H1 (cell line): ENCODE measurements at regions not wholly inside any gene's neighbourhood (a gene's known extent, or its start where the extent isn't known, plus 50 kb on each side); places are given as distances from the start of the nearest gene placed in this dataset.

Experiments
- SAP30 ChIP-seq: fragments of 300-600 bp; sonication (generic); IDR thresholded peaks from 2 replicates; pipeline ENCODE4 v1.7.1; 2012; ENCODE audit warnings: low read length, moderate library complexity, mild to moderate bottlenecking, inconsistent platforms; ENCODE audit not compliant: insufficient read depth, insufficient replicate concordance
- TF ChIP-seq, protein P1 (sequence below): fragments of 300-600 bp; sonication (generic); IDR thresholded peaks from 2 replicates; pipeline ENCODE4 v1.7.1; 2012; ENCODE audit warnings: low read length, moderate library complexity, mild to moderate bottlenecking, inconsistent platforms; ENCODE audit not compliant: insufficient replicate concordance

DNA sequence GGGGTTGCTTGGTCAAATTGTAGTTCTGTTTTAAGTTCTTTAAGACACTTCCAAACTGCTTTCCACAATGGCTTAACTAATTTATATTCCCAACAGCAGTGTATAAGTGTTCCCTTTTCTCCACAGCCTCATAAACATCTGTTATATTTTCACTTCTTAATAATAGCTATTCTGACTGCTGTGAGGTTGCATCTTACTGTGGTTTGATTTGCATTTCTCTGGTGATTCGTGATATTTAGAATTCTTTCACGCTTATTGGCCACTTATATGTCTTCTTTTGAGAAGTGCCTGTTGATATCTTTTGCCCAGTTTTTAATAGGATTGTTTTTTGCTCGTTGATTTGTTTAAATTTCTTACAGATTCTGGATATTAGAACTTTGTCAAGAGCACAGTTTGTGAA lies 278.6 kb upstream of the ITM2A start (continued):
- TF ChIP-seq, protein P1, sequence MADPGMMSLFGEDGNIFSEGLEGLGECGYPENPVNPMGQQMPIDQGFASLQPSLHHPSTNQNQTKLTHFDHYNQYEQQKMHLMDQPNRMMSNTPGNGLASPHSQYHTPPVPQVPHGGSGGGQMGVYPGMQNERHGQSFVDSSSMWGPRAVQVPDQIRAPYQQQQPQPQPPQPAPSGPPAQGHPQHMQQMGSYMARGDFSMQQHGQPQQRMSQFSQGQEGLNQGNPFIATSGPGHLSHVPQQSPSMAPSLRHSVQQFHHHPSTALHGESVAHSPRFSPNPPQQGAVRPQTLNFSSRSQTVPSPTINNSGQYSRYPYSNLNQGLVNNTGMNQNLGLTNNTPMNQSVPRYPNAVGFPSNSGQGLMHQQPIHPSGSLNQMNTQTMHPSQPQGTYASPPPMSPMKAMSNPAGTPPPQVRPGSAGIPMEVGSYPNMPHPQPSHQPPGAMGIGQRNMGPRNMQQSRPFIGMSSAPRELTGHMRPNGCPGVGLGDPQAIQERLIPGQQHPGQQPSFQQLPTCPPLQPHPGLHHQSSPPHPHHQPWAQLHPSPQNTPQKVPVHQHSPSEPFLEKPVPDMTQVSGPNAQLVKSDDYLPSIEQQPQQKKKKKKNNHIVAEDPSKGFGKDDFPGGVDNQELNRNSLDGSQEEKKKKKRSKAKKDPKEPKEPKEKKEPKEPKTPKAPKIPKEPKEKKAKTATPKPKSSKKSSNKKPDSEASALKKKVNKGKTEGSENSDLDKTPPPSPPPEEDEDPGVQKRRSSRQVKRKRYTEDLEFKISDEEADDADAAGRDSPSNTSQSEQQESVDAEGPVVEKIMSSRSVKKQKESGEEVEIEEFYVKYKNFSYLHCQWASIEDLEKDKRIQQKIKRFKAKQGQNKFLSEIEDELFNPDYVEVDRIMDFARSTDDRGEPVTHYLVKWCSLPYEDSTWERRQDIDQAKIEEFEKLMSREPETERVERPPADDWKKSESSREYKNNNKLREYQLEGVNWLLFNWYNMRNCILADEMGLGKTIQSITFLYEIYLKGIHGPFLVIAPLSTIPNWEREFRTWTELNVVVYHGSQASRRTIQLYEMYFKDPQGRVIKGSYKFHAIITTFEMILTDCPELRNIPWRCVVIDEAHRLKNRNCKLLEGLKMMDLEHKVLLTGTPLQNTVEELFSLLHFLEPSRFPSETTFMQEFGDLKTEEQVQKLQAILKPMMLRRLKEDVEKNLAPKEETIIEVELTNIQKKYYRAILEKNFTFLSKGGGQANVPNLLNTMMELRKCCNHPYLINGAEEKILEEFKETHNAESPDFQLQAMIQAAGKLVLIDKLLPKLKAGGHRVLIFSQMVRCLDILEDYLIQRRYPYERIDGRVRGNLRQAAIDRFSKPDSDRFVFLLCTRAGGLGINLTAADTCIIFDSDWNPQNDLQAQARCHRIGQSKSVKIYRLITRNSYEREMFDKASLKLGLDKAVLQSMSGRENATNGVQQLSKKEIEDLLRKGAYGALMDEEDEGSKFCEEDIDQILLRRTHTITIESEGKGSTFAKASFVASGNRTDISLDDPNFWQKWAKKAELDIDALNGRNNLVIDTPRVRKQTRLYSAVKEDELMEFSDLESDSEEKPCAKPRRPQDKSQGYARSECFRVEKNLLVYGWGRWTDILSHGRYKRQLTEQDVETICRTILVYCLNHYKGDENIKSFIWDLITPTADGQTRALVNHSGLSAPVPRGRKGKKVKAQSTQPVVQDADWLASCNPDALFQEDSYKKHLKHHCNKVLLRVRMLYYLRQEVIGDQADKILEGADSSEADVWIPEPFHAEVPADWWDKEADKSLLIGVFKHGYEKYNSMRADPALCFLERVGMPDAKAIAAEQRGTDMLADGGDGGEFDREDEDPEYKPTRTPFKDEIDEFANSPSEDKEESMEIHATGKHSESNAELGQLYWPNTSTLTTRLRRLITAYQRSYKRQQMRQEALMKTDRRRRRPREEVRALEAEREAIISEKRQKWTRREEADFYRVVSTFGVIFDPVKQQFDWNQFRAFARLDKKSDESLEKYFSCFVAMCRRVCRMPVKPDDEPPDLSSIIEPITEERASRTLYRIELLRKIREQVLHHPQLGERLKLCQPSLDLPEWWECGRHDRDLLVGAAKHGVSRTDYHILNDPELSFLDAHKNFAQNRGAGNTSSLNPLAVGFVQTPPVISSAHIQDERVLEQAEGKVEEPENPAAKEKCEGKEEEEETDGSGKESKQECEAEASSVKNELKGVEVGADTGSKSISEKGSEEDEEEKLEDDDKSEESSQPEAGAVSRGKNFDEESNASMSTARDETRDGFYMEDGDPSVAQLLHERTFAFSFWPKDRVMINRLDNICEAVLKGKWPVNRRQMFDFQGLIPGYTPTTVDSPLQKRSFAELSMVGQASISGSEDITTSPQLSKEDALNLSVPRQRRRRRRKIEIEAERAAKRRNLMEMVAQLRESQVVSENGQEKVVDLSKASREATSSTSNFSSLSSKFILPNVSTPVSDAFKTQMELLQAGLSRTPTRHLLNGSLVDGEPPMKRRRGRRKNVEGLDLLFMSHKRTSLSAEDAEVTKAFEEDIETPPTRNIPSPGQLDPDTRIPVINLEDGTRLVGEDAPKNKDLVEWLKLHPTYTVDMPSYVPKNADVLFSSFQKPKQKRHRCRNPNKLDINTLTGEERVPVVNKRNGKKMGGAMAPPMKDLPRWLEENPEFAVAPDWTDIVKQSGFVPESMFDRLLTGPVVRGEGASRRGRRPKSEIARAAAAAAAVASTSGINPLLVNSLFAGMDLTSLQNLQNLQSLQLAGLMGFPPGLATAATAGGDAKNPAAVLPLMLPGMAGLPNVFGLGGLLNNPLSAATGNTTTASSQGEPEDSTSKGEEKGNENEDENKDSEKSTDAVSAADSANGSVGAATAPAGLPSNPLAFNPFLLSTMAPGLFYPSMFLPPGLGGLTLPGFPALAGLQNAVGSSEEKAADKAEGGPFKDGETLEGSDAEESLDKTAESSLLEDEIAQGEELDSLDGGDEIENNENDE, result no peak
- TF ChIP-seq SAP30, result no peak
